Esophagus muscularis mucosa (tissue), 3 donors: ENCODE measurements at regions not wholly inside any gene's neighbourhood (a gene's known extent, or its start where the extent isn't known, plus 50 kb on each side); places are given as distances from the start of the nearest gene placed in this dataset.

Experiments
- CTCF ChIP-seq, 3 experiments: fragments of 200-600 bp in 2 of 3; fragments of 450-650 bp in 1 of 3; sonication (generic) in 2 of 3; IDR thresholded peaks; one replicate each; pipeline ENCODE4 v1.5.1; 2017 to 2019; ENCODE audit warnings: antibody characterized with exemption in 3 of 3, mild to moderate bottlenecking in 2 of 3, moderate library complexity in 1 of 3
- POLR2A ChIP-seq: fragments of 450-650 bp; IDR thresholded peaks from one replicate; pipeline ENCODE4 v1.6.1; 2017; ENCODE audit warnings: antibody characterized with exemption, moderate library complexity, mild to moderate bottlenecking, low read depth
- POLR2AphosphoS5 ChIP-seq, 2 donors: sonication (generic); formaldehyde crosslinking; IDR thresholded peaks; one replicate each; pipeline ENCODE4 v1.6.1; 2017; ENCODE audit warnings: antibody characterized with exemption in 2 of 2

GRCh38 chr6:148271711-148272439 lies 70.8 kb upstream of the SASH1 start:
- TF ChIP-seq CTCF (IDR thresholded peaks at IDR 0.05), result no peak
- no peak for TF ChIP-seq POLR2AphosphoS5 (IDR thresholded peaks at IDR 0.05)
- no peak for TF ChIP-seq POLR2A
